H9 (cell line): ENCODE measurements at regions not wholly inside any gene's neighbourhood (a gene's known extent, or its start where the extent isn't known, plus 50 kb on each side); places are given as distances from the start of the nearest gene placed in this dataset.

ENCODE experiments used
- DNase-seq: peaks from one replicate; pipeline ENCODE4 v3.0.0-alpha.2; 2017
- H2AFZ ChIP-seq: one replicate; pipeline ENCODE4 v1.6.1; 2013; ENCODE audit warnings: mild to moderate bottlenecking, low read length, control low read depth, moderate library complexity
- H2AK5ac ChIP-seq: 2 replicates; pipeline ENCODE4 v1.6.1; 2013; ENCODE audit warnings: low read length, control low read depth, mixed read lengths; ENCODE audit not compliant: insufficient read length
- H2BK120ac ChIP-seq: one replicate; pipeline ENCODE4 v1.6.1; 2013; ENCODE audit warnings: low read depth, mild to moderate bottlenecking, low read length, control low read depth, inconsistent platforms; ENCODE audit not compliant: poor library complexity, severe bottlenecking
- H2BK12ac ChIP-seq: 2 replicates; pipeline ENCODE4 v1.6.1; 2013; ENCODE audit warnings: low read length, control low read depth, mixed read lengths, low read depth; ENCODE audit not compliant: insufficient read length
- H2BK15ac ChIP-seq: 2 replicates; pipeline ENCODE4 v1.6.1; 2013; ENCODE audit warnings: low read depth, low read length, control low read depth
- H2BK20ac ChIP-seq: one replicate; pipeline ENCODE4 v1.6.1; 2013; ENCODE audit warnings: low read depth, mild to moderate bottlenecking, low read length, control low read depth, inconsistent platforms; ENCODE audit not compliant: poor library complexity, severe bottlenecking
- H2BK5ac ChIP-seq: 2 replicates; pipeline ENCODE4 v1.6.1; 2013; ENCODE audit warnings: low read length, control low read depth, mixed read lengths; ENCODE audit not compliant: insufficient read length
- H3K14ac ChIP-seq: 2 replicates; pipeline ENCODE4 v1.6.1; 2013; ENCODE audit warnings: low read length, control low read depth; ENCODE audit not compliant: insufficient read depth
- H3K18ac ChIP-seq: 2 replicates; pipeline ENCODE4 v1.6.1; 2013; ENCODE audit warnings: low read depth, mild to moderate bottlenecking, mixed read lengths, low read length, control low read depth; ENCODE audit not compliant: insufficient read length
- H3K23ac ChIP-seq: 2 replicates; pipeline ENCODE4 v1.6.1; 2013; ENCODE audit warnings: low read length, control low read depth, mixed read lengths, low read depth; ENCODE audit not compliant: insufficient read length
- H3K23me2 ChIP-seq: 2 replicates; pipeline ENCODE4 v1.6.1; 2013; ENCODE audit warnings: low read depth, mild to moderate bottlenecking, mixed read lengths, low read length, control low read depth; ENCODE audit not compliant: insufficient read length, poor library complexity, severe bottlenecking
- H3K27ac ChIP-seq: 2 replicates; pipeline ENCODE4 v1.5.1; 2013; ENCODE audit warnings: low read length, control low read depth, mixed read lengths, low read depth; ENCODE audit not compliant: insufficient read length
- H3K27me3 ChIP-seq: 2 replicates; pipeline ENCODE4 v1.6.1; 2013; ENCODE audit warnings: low read length, control low read depth, inconsistent platforms; ENCODE audit not compliant: insufficient read depth
- H3K4ac ChIP-seq: 2 replicates; pipeline ENCODE4 v1.6.1; 2013; ENCODE audit warnings: low read depth, mild to moderate bottlenecking, control low read depth, inconsistent platforms, low read length, moderate library complexity
- H3K4me1 ChIP-seq: 2 replicates; pipeline ENCODE4 v1.6.1; 2013; ENCODE audit warnings: low read length, control low read depth, inconsistent platforms; ENCODE audit not compliant: insufficient read depth
- H3K4me2 ChIP-seq: 2 replicates; pipeline ENCODE4 v1.6.1; 2013; ENCODE audit warnings: low read length, control low read depth, mixed read lengths; ENCODE audit not compliant: insufficient read length, insufficient read depth
- H3K56ac ChIP-seq: 2 replicates; pipeline ENCODE4 v1.6.1; 2013; ENCODE audit warnings: low read depth, mild to moderate bottlenecking, mixed read lengths, low read length, control low read depth; ENCODE audit not compliant: insufficient read length
- H3K79me1 ChIP-seq: 2 replicates; pipeline ENCODE4 v1.6.1; 2013; ENCODE audit warnings: low read depth, mild to moderate bottlenecking, moderate library complexity, low read length, control low read depth, inconsistent platforms; ENCODE audit not compliant: insufficient read depth, poor library complexity, severe bottlenecking
- H3K79me2 ChIP-seq: 2 replicates; pipeline ENCODE4 v1.6.1; 2013; ENCODE audit warnings: low read length, control low read depth, inconsistent platforms; ENCODE audit not compliant: insufficient read depth
- H3K9ac ChIP-seq: 2 replicates; pipeline ENCODE4 v1.6.1; 2013; ENCODE audit warnings: low read length, control low read depth, mixed read lengths; ENCODE audit not compliant: insufficient read length; ENCODE audit errors: extremely low read depth
- H3K9me3 ChIP-seq: one replicate; pipeline ENCODE4 v1.6.1; 2013; ENCODE audit warnings: low read depth, low read length, inconsistent platforms; ENCODE audit not compliant: control insufficient read depth
- H3T11ph ChIP-seq: one replicate; pipeline ENCODE4 v1.6.1; 2013; ENCODE audit warnings: mild to moderate bottlenecking, low read length, control low read depth, inconsistent platforms
- H4K20me1 ChIP-seq: one replicate; pipeline ENCODE4 v1.6.1; 2013; ENCODE audit not compliant: control insufficient read depth, insufficient read length, insufficient read depth
- H4K5ac ChIP-seq: 2 replicates; pipeline ENCODE4 v1.6.1; 2013; ENCODE audit warnings: low read depth, mild to moderate bottlenecking, mixed read lengths, low read length, control low read depth; ENCODE audit not compliant: insufficient read length
- H4K8ac ChIP-seq: replicated peaks from 2 replicates; pipeline ENCODE4 v1.6.1; 2013; ENCODE audit warnings: low read length, control low read depth, mixed read lengths, low read depth; ENCODE audit not compliant: insufficient read length
- H4K91ac ChIP-seq: 2 replicates; pipeline ENCODE4 v1.6.1; 2013; ENCODE audit warnings: low read depth, mild to moderate bottlenecking, moderate library complexity, mixed read lengths, low read length, control low read depth; ENCODE audit not compliant: insufficient read length
- H3K27ac Mint-ChIP-seq, 3 experiments: 2 replicates in 2 of 3; 3 replicates in 1 of 3; pipeline ENCODE4 v1.8.0; 2020 to 2021; ENCODE audit warnings: mixed read lengths in 3 of 3, mild to moderate bottlenecking in 1 of 3, moderate library complexity in 1 of 3
- H3K27me3 Mint-ChIP-seq: 2 replicates; pipeline ENCODE4 v1.8.0; 2021; ENCODE audit warnings: low read depth, mild to moderate bottlenecking, moderate library complexity, mixed read lengths
- H3K36me3 Mint-ChIP-seq, 3 experiments: 2 replicates in 2 of 3; 3 replicates in 1 of 3; pipeline ENCODE4 v1.8.0; 2020 to 2021; ENCODE audit warnings: low read depth in 3 of 3, mixed read lengths in 3 of 3; ENCODE audit not compliant: insufficient read depth in 1 of 3
- H3K4me1 Mint-ChIP-seq, 2 experiments: 2 replicates each; pipeline ENCODE4 v1.8.0; 2020; ENCODE audit warnings: mixed read lengths in 2 of 2
- H3K4me3 Mint-ChIP-seq, 2 experiments: 2 replicates in 1 of 2; 3 replicates in 1 of 2; pipeline ENCODE4 v1.8.0; 2020 to 2021; ENCODE audit warnings: mild to moderate bottlenecking in 2 of 2, mixed read lengths in 2 of 2, moderate library complexity in 1 of 2
- H3K9me3 Mint-ChIP-seq, 2 experiments: 2 replicates in 1 of 2; 3 replicates in 1 of 2; pipeline ENCODE4 v1.8.0; 2020; ENCODE audit warnings: mild to moderate bottlenecking in 2 of 2, mixed read lengths in 2 of 2, moderate library complexity in 1 of 2
- WGBS: extraction: QIAGEN DNeasy Blood & Tissue Kit; methylation state at CpG from one replicate; pipeline ENCODE4 v1.1.7; 2013; ENCODE audit warnings: missing lambda C conversion rate, low lambda C conversion rate, mixed read lengths; ENCODE audit not compliant: insufficient read length; ENCODE audit errors: extremely low coverage; 5-methylcytosine and 5-hydroxymethylcytosine counted together
- TF ChIP-seq, protein P1 (sequence below): fragments of 200-600 bp; sonication (generic); conservative IDR thresholded peaks from 3 replicates; pipeline ENCODE4 v1.8.0; 2021; ENCODE audit warnings: antibody characterized with exemption, mild to moderate bottlenecking

DNA sequence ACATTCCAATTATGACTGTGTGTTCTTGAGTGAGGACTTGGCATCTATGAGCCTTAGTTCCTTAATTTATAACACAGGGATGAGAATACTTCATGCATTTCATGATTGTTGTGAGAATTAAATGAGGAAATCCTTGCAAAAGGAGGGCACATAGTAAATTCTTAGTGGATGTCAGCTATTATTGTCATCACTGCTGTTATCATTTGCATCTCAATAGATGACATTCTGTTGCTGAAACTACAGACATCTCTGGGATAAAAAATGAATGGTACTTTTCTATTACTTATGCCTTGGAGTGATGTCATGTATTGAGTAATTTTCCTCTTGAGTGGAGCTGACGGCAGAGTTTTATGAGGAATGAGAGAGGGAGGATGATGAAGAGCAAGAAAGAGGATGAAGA is 184.4 kb upstream of the CDH11 start:
- no peak overlapping the region for H3K18ac ChIP-seq
- peaks cover under 1 to 7% of the 10 kb centered on the region in 2 experiments; a peak in 4 of 5 replicates for H3K9me3 Mint-ChIP-seq
- H3K79me1 ChIP-seq, result no peaks in the 10 kb centered on the region
- H3T11ph ChIP-seq, result no peak overlapping the region
- H4K8ac ChIP-seq, result no peak overlapping the region
- TF ChIP-seq, protein P1, sequence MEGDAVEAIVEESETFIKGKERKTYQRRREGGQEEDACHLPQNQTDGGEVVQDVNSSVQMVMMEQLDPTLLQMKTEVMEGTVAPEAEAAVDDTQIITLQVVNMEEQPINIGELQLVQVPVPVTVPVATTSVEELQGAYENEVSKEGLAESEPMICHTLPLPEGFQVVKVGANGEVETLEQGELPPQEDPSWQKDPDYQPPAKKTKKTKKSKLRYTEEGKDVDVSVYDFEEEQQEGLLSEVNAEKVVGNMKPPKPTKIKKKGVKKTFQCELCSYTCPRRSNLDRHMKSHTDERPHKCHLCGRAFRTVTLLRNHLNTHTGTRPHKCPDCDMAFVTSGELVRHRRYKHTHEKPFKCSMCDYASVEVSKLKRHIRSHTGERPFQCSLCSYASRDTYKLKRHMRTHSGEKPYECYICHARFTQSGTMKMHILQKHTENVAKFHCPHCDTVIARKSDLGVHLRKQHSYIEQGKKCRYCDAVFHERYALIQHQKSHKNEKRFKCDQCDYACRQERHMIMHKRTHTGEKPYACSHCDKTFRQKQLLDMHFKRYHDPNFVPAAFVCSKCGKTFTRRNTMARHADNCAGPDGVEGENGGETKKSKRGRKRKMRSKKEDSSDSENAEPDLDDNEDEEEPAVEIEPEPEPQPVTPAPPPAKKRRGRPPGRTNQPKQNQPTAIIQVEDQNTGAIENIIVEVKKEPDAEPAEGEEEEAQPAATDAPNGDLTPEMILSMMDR, result no peak
- no peaks in the 10 kb centered on the region for H3K79me2 ChIP-seq
- H3K4me2 ChIP-seq, result no peak overlapping the region
- no peak overlapping the region for H4K91ac ChIP-seq
- no peak for DNase-seq
- no peak overlapping the region for H2AFZ ChIP-seq
- no peak overlapping the region for H2BK12ac ChIP-seq
- H3K4ac ChIP-seq, result no peak overlapping the region
- H2AK5ac ChIP-seq, result no peak overlapping the region
- H3K4me3 Mint-ChIP-seq, result no peak overlapping the region
- H3K23ac ChIP-seq, result no peak overlapping the region
- peaks cover 0 to 5% (median 0%) of the 10 kb centered on the region in 3 experiments; a peak in 2 of 7 replicates for H3K36me3 Mint-ChIP-seq
- H4K20me1 ChIP-seq, result no peaks in the 10 kb centered on the region
- H3K27me3 Mint-ChIP-seq, result no peaks in the 10 kb centered on the region
- peaks cover 4% of the 10 kb centered on the region; the same call in 1 of the 2 replicates for H3K4me1 ChIP-seq
- no peak overlapping the region for H3K9ac ChIP-seq
- H3K56ac ChIP-seq, result no peak overlapping the region
- no peak overlapping the region for H2BK120ac ChIP-seq
- H3K14ac ChIP-seq, result no peak overlapping the region
- no peak overlapping the region for H2BK20ac ChIP-seq
- H3K27ac ChIP-seq, result no peak overlapping the region
- no peaks in the 10 kb centered on the region for H3K23me2 ChIP-seq
- peaks cover 5 to 15% of the 10 kb centered on the region in 2 experiments for H3K4me1 Mint-ChIP-seq
- H3K27me3 ChIP-seq, result no peaks in the 10 kb centered on the region; the same call in 1 of the 2 replicates
- no peak overlapping the region for H3K27ac Mint-ChIP-seq
- H3K9me3 ChIP-seq, result no peaks in the 10 kb centered on the region
- H2BK15ac ChIP-seq, result no peak overlapping the region
- no CpG with 5 or more reads among the region's 1 CpG for WGBS
- no peak overlapping the region for H2BK5ac ChIP-seq
- H4K5ac ChIP-seq, result no peak overlapping the region
